ENCODE measurements at regions not wholly inside any gene's neighbourhood (a gene's known extent, or its start where the extent isn't known, plus 50 kb on each side); places are given as distances from the start of the nearest gene placed in this dataset.
A peak's percentile ranks its signal among the peaks of the same experiment; 100 is the strongest.

DNA sequence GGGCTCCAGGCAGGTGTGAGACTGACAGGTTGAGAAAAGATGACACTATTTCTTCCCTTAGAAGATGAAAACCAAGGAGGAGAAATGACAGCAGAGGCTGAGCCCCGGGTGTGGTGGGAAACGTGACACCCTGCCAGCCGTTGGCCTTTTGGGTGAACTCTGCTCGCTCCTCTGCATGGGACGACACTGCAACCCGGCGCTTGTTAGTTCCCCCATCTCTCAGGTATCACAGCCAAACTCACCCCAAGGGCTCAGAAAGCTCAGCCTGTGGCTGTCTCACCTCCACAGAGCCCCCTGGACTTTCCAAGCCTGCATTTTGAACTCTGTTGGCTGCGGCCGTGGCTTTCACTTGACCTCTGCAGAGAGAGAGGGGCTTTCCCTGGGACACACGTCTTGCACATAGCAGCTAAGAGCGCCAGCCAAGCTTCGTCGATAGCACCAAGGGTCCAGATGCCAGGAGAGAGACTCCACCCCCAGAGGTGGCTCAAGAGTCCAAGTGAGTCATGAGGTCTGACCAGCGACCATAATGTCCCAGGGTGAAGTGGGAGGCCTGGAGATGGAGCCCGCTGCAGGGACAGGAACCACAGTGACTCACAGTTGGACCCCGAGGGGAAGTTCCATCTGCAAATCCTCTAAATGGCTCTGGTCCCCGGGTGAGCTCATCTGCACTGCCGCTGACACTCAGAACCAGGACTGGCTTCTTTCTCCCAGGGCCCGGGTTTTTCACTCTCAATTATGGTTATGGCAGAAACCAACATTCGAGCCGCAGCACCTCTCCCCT, 301.9 kb downstream of the SOX9 start:
- H3K27me3 ChIP-seq: no peaks in the 10 kb centered on the region
- no peaks in the 10 kb centered on the region for H3K9me3 ChIP-seq
- peaks cover 14% of the 10 kb centered on the region for H3K4me1 ChIP-seq
- DNase-seq: peak; percentile 87
- H3K4me3 ChIP-seq (ENCODE audit: low read depth, low read length): peak overlapping the region; percentile 25
- TF ChIP-seq, protein P1, sequence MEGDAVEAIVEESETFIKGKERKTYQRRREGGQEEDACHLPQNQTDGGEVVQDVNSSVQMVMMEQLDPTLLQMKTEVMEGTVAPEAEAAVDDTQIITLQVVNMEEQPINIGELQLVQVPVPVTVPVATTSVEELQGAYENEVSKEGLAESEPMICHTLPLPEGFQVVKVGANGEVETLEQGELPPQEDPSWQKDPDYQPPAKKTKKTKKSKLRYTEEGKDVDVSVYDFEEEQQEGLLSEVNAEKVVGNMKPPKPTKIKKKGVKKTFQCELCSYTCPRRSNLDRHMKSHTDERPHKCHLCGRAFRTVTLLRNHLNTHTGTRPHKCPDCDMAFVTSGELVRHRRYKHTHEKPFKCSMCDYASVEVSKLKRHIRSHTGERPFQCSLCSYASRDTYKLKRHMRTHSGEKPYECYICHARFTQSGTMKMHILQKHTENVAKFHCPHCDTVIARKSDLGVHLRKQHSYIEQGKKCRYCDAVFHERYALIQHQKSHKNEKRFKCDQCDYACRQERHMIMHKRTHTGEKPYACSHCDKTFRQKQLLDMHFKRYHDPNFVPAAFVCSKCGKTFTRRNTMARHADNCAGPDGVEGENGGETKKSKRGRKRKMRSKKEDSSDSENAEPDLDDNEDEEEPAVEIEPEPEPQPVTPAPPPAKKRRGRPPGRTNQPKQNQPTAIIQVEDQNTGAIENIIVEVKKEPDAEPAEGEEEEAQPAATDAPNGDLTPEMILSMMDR (IDR thresholded peaks at IDR 0.05; ENCODE audit: low read depth, low read length): no peak
- H3K36me3 ChIP-seq: no peaks in the 10 kb centered on the region

DNA sequence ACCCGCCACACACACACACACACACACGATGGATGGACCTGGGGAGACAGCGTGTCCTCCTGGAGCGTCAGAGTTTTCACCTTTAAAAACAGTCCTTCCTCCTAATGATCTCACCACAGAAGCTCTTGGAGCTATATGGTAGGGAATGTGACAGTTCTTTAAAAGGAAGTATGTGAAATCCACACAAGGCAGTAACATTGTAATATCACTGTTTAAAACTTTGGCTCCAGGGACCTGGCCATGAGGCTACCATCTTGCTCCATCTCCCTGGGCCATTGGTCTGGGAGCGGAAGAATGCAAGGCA, 302.4 kb downstream of the SOX9 start:
- Histone ChIP-seq H3K36me3 (no peaks in the 10 kb centered on the region), H3K4me3 (ENCODE audit: low read depth, low read length) (0 out of 2 replicates have a peak overlapping the region, but pooled peaks have one; percentile 9), H3K4me1 (peaks cover 14% of the 10 kb centered on the region), H3K9me3 (no peaks in the 10 kb centered on the region), H3K27me3 (no peaks in the 10 kb centered on the region)
- TF ChIP-seq, protein P1 (IDR thresholded peaks at IDR 0.05; ENCODE audit: low read depth, low read length): no peak
- DNase-seq: no peak

DNA sequence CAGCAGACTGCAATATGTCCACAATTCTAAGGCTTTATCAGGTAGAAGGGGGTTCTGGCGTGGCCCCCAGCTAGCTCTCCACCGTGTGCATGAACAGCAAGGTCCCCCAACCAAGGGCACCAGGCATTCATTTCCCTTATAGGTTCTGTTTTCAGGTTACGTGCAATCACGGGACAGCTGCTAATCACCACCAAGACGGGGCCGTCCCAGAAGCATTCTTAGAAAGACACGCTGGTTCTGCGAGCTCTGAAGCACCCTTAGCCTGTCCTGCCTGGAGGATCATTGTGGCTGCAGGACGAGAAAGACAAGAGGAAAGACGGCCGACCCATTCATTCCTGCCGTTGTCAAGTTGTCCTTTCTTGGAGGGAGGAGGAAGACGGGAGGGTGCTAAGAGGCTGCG, 302.9 kb downstream of the SOX9 start:
- H3K4me3 ChIP-seq (ENCODE audit: low read depth, low read length): no peak overlapping the region
- no peaks in the 10 kb centered on the region for H3K9me3 ChIP-seq
- no peak for DNase-seq
- H3K36me3 ChIP-seq: no peaks in the 10 kb centered on the region
- TF ChIP-seq, protein P1 (IDR thresholded peaks at IDR 0.05; ENCODE audit: low read depth, low read length): no peak
- no peaks in the 10 kb centered on the region for H3K27me3 ChIP-seq
- H3K4me1 ChIP-seq: peaks cover 14% of the 10 kb centered on the region

DNA sequence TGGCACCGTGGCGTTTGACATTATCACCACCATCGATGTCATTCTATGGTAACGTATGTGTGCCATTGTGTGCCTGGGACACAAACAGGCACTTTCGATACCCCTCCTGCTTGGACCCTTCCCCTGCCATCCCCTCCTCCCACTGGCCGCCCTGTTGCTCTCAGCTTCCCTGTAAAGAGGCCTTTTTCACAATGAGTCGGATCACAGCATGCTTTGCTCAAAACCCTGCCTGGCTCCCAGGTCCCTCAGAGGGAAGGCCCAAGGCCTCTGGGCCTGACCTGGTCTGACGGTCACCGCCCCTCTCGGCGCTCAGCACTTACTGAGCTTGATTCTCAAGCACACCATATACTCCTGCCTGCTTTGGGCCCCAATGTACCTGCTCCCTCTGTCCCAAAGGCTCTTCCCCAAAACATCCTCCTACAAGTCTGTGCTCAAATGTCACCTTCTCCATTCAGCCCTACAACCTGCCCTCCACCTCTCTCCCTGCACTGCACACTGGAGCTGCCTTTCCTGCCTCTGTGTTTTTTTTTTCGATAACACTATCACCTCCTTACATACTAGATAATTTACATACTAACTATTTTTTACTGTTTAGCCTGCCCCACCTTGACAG, 303.8 kb downstream of the SOX9 start:
- Histone ChIP-seq H3K4me3 (ENCODE audit: low read depth, low read length) (no peak overlapping the region), H3K4me1 (peaks cover 14% of the 10 kb centered on the region)

DNA sequence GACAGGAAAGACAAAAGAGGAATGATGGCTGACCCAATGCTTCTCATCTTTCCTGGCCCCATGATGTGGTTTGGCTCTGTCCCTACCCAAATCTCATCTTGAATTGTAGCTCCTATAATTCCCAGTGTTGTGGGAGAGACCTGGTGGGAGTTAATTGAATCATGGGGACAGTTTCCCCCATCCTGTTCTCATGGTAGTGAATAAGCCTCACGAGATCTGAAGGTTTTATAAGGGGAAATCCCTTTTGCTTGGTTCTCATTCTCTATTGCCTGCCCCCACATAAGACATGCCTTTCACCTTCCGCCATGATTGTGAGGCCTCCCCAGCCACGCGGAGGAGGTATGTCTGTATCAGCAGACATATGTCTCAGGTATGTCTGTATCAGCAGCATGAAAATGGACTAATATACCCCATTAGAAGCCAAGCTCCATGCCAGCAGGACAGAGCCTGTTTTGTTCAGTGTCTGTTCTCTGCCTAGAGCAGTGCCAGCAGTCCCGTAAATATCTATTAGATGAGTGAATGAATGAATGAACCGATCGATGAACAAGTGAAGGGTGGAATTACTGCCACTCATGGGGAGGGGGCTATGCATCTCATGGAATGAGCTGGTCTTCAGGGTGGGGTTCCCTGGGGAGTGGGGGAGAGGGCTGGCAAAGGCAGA, 304.4 kb downstream of the SOX9 start:
- H3K36me3 ChIP-seq: no peaks in the 10 kb centered on the region
- peaks cover 14% of the 10 kb centered on the region for H3K4me1 ChIP-seq
- no peak overlapping the region for H3K4me3 ChIP-seq (ENCODE audit: low read depth, low read length)
- no peak for DNase-seq
- TF ChIP-seq, protein P1 (IDR thresholded peaks at IDR 0.05; ENCODE audit: low read depth, low read length): no peak
- H3K9me3 ChIP-seq: no peaks in the 10 kb centered on the region
- no peaks in the 10 kb centered on the region for H3K27me3 ChIP-seq

More for the DNA sequence above, 303.8 kb downstream of the SOX9 start:
- Histone ChIP-seq H3K9me3 (no peaks in the 10 kb centered on the region), H3K36me3 (no peaks in the 10 kb centered on the region), H3K27me3 (no peaks in the 10 kb centered on the region)
- TF ChIP-seq, protein P1 (IDR thresholded peaks at IDR 0.05; ENCODE audit: low read depth, low read length): no peak
- DNase-seq: no peak

DNA sequence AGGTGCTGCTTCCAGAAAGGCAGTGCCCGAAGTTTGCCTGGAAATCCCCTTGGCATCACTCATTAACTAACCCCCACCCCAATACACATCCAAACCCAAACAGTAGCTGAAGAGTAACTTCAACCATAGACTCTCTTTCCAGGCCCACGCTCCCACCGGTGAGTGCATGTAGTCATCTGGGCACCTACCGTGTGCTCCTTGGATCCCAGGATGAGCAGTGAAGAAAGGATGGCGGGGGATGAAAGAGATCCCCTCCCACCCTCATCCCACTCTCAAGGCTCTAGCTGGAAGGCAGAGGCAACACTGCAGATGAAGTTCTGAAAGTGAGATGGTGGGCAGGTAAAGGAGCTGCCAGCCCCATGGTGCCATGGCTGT, 305.0 kb downstream of the SOX9 start:
- H3K4me1 ChIP-seq: peaks cover 14% of the 10 kb centered on the region

More for the DNA sequence above, 305.0 kb downstream of the SOX9 start:
- Histone ChIP-seq H3K36me3 (no peaks in the 10 kb centered on the region), H3K27me3 (no peaks in the 10 kb centered on the region), H3K4me3 (ENCODE audit: low read depth, low read length) (no peak overlapping the region), H3K9me3 (no peaks in the 10 kb centered on the region)
- TF ChIP-seq, protein P1 (IDR thresholded peaks at IDR 0.05; ENCODE audit: low read depth, low read length): no peak
- DNase-seq: no peak

Data from BE2C (cell line).